Skeletal muscle tissue (tissue), 3 donors: ENCODE measurements at regions not wholly inside any gene's neighbourhood (a gene's known extent, or its start where the extent isn't known, plus 50 kb on each side); places are given as distances from the start of the nearest gene placed in this dataset.

ENCODE experiments used
- H3K27ac ChIP-seq: one replicate; pipeline ENCODE4 v1.7.0; 2013; ENCODE audit warnings: mild to moderate bottlenecking, low read depth, low read length, inconsistent platforms
- H3K27me3 ChIP-seq, 3 donors: one replicate each; pipeline ENCODE4 v1.7.0; 2013; ENCODE audit warnings: low read length in 3 of 3; ENCODE audit not compliant: control insufficient read depth in 3 of 3, insufficient read depth in 3 of 3
- H3K36me3 ChIP-seq, 3 donors: one replicate each; pipeline ENCODE4 v1.7.0; 2013; ENCODE audit warnings: low read length in 3 of 3; ENCODE audit not compliant: control insufficient read depth in 3 of 3, insufficient read depth in 3 of 3
- H3K4me1 ChIP-seq, 3 donors: one replicate each; pipeline ENCODE4 v1.7.0; 2013; ENCODE audit warnings: low read length in 3 of 3, mild to moderate bottlenecking in 3 of 3; ENCODE audit not compliant: control insufficient read depth in 3 of 3, insufficient read depth in 3 of 3
- H3K4me3 ChIP-seq, 3 donors: one replicate each; pipeline ENCODE4 v1.7.0; 2013; ENCODE audit warnings: low read length in 3 of 3
- H3K9ac ChIP-seq, 3 donors: one replicate each; pipeline ENCODE4 v1.7.0; 2013; ENCODE audit warnings: low read length in 3 of 3, mild to moderate bottlenecking in 3 of 3, moderate library complexity in 2 of 3, low read depth in 1 of 3
- H3K9me3 ChIP-seq, 3 donors: one replicate each; pipeline ENCODE4 v1.7.0; 2013; ENCODE audit warnings: low read length in 3 of 3; ENCODE audit not compliant: control insufficient read depth in 3 of 3
- donor health status: Osteomylitis.

- Histone ChIP-seq H3K27me3 (no peaks in the 10 kb centered on the region), H3K9ac (no peak overlapping the region), H3K9me3 (no peaks in the 10 kb centered on the region), H3K4me3 (no peak overlapping the region), H3K4me1 (no peaks in the 10 kb centered on the region), H3K36me3 (no peaks in the 10 kb centered on the region), H3K27ac (no peak overlapping the region)
Measured at GRCh38 chr12:74620921-74621320, 83.3 kb downstream of the ATXN7L3B start.

- H3K4me3 ChIP-seq, result no peak overlapping the region
- H3K4me1 ChIP-seq, result no peaks in the 10 kb centered on the region
- no peaks in the 10 kb centered on the region for H3K36me3 ChIP-seq
- H3K9me3 ChIP-seq, result peaks cover 0 to 2% (median 0%) of the 10 kb centered on the region in 3 donors
- H3K9ac ChIP-seq, result no peak overlapping the region
- no peaks in the 10 kb centered on the region for H3K27me3 ChIP-seq
- H3K27ac ChIP-seq, result no peak overlapping the region
Measured at GRCh38 chr12:74624201-74624600, 86.6 kb downstream of the ATXN7L3B start.

GRCh38 chr12:74626397-74626796 lies 88.8 kb downstream of the ATXN7L3B start:
- no peak overlapping the region for H3K27ac ChIP-seq
- no peaks in the 10 kb centered on the region for H3K36me3 ChIP-seq
- H3K4me3 ChIP-seq, result no peak overlapping the region
- peaks cover 0 to 2% (median 0%) of the 10 kb centered on the region in 3 donors for H3K9me3 ChIP-seq
- no peaks in the 10 kb centered on the region for H3K4me1 ChIP-seq
- no peaks in the 10 kb centered on the region for H3K27me3 ChIP-seq
- no peak overlapping the region for H3K9ac ChIP-seq

GRCh38 chr12:74641262-74641661 lies 103.6 kb downstream of the ATXN7L3B start:
- H3K4me1 ChIP-seq, result no peaks in the 10 kb centered on the region
- H3K9ac ChIP-seq, result no peak overlapping the region
- H3K27me3 ChIP-seq, result no peaks in the 10 kb centered on the region
- H3K36me3 ChIP-seq, result no peaks in the 10 kb centered on the region
- H3K27ac ChIP-seq, result no peak overlapping the region
- no peaks in the 10 kb centered on the region for H3K9me3 ChIP-seq
- H3K4me3 ChIP-seq, result no peak overlapping the region

- H3K9me3 ChIP-seq, result no peaks in the 10 kb centered on the region
- H3K36me3 ChIP-seq, result no peaks in the 10 kb centered on the region
- H3K4me3 ChIP-seq, result no peak overlapping the region
- H3K4me1 ChIP-seq, result no peaks in the 10 kb centered on the region
- H3K27ac ChIP-seq, result no peak overlapping the region
- H3K9ac ChIP-seq, result no peak overlapping the region
- H3K27me3 ChIP-seq, result no peaks in the 10 kb centered on the region
Measured at GRCh38 chr12:74641694-74642093, 104.1 kb downstream of the ATXN7L3B start.

- no peaks in the 10 kb centered on the region for H3K4me1 ChIP-seq
- H3K9ac ChIP-seq, result no peak overlapping the region
- no peak overlapping the region for H3K27ac ChIP-seq
- H3K9me3 ChIP-seq, result no peaks in the 10 kb centered on the region
- H3K36me3 ChIP-seq, result no peaks in the 10 kb centered on the region
- no peak overlapping the region for H3K4me3 ChIP-seq
- no peaks in the 10 kb centered on the region for H3K27me3 ChIP-seq
Measured at GRCh38 chr12:74644681-74645080, 107.0 kb downstream of the ATXN7L3B start.

- H3K27ac ChIP-seq, result no peak overlapping the region
- H3K9me3 ChIP-seq, result no peaks in the 10 kb centered on the region
- H3K4me1 ChIP-seq, result no peaks in the 10 kb centered on the region
- no peaks in the 10 kb centered on the region for H3K27me3 ChIP-seq
- no peak overlapping the region for H3K9ac ChIP-seq
- no peak overlapping the region for H3K4me3 ChIP-seq
- no peaks in the 10 kb centered on the region for H3K36me3 ChIP-seq
Measured at GRCh38 chr12:74646831-74647230, 109.2 kb downstream of the ATXN7L3B start.

- Histone ChIP-seq H3K4me3 (no peak overlapping the region), H3K27me3 (no peaks in the 10 kb centered on the region), H3K4me1 (no peaks in the 10 kb centered on the region), H3K9ac (no peak overlapping the region), H3K9me3 (no peaks in the 10 kb centered on the region), H3K36me3 (no peaks in the 10 kb centered on the region), H3K27ac (no peak overlapping the region)
Measured at GRCh38 chr12:74647256-74647655, 109.6 kb downstream of the ATXN7L3B start.

GRCh38 chr12:74656251-74656650 lies 118.6 kb downstream of the ATXN7L3B start:
- Histone ChIP-seq H3K36me3 (no peaks in the 10 kb centered on the region), H3K4me1 (no peaks in the 10 kb centered on the region), H3K27me3 (no peaks in the 10 kb centered on the region), H3K9me3 (no peaks in the 10 kb centered on the region), H3K9ac (no peak overlapping the region), H3K27ac (no peak overlapping the region), H3K4me3 (no peak overlapping the region)

GRCh38 chr12:74660442-74660841 lies 122.8 kb downstream of the ATXN7L3B start:
- Histone ChIP-seq H3K9me3 (no peaks in the 10 kb centered on the region), H3K4me3 (no peak overlapping the region), H3K27ac (no peak overlapping the region), H3K36me3 (no peaks in the 10 kb centered on the region), H3K4me1 (no peaks in the 10 kb centered on the region), H3K27me3 (no peaks in the 10 kb centered on the region), H3K9ac (no peak overlapping the region)

- H3K4me3 ChIP-seq, result no peak overlapping the region
Measured at GRCh38 chr12:74663958-74664357, 126.3 kb downstream of the ATXN7L3B start.

More at GRCh38 chr12:74663958-74664357, 126.3 kb downstream of the ATXN7L3B start:
- H3K36me3 ChIP-seq, result no peaks in the 10 kb centered on the region
- H3K9ac ChIP-seq, result no peak overlapping the region
- no peaks in the 10 kb centered on the region for H3K27me3 ChIP-seq
- no peak overlapping the region for H3K27ac ChIP-seq
- H3K9me3 ChIP-seq, result no peaks in the 10 kb centered on the region
- H3K4me1 ChIP-seq, result no peaks in the 10 kb centered on the region
